Bronchial epithelial cell (primary cell): ENCODE measurements at regions not wholly inside any gene's neighbourhood (a gene's known extent, or its start where the extent isn't known, plus 50 kb on each side); places are given as distances from the start of the nearest gene placed in this dataset.

Source experiments
- DNase-seq: peaks from one replicate; pipeline ENCODE4 v3.0.0-alpha.2; 2010; ENCODE audit warnings: low read depth
- FAIRE-seq: peaks from 2 replicates; lab custom pipeline; 2011; peaks lifted over from hg19 to GRCh38; lab: Jason Lieb, UNC
- H3K27me3 ChIP-seq: 2 replicates; pipeline ENCODE4 v1.5.1; 2011; ENCODE audit warnings: low read length; ENCODE audit not compliant: control insufficient read depth, insufficient read depth
- H3K36me3 ChIP-seq: 2 replicates; pipeline ENCODE4 v1.5.1; 2011; ENCODE audit warnings: low read length; ENCODE audit not compliant: control insufficient read depth, insufficient read depth
- H3K4me3 ChIP-seq: 2 replicates; pipeline ENCODE4 v1.5.1; 2011; ENCODE audit warnings: mild to moderate bottlenecking, low read depth, low read length, control low read depth
- CTCF ChIP-seq: IDR thresholded peaks from 2 replicates; pipeline ENCODE4 v1.5.1; 2011; ENCODE audit warnings: mild to moderate bottlenecking, moderate library complexity, low read length, control low read depth, inconsistent platforms; ENCODE audit not compliant: insufficient read depth, severe bottlenecking

- TF ChIP-seq CTCF = no peak
- no peak for DNase-seq
- no peaks in the 10 kb centered on the region for H3K36me3 ChIP-seq
- H3K4me3 ChIP-seq = no peak overlapping the region
- no peaks in the 10 kb centered on the region for H3K27me3 ChIP-seq
- no peak for FAIRE-seq
Measured at GRCh38 chr13:91232716-91233115, 114.8 kb upstream of the MIR17HG start.

GRCh38 chr13:91233291-91233690 lies 114.2 kb upstream of the MIR17HG start:
- Histone ChIP-seq H3K27me3 (no peaks in the 10 kb centered on the region), H3K36me3 (no peaks in the 10 kb centered on the region), H3K4me3 (no peak overlapping the region)
- FAIRE-seq = no peak
- no peak for DNase-seq
- no peak for TF ChIP-seq CTCF

GRCh38 chr13:91236182-91236581 lies 111.3 kb upstream of the MIR17HG start:
- no peak for TF ChIP-seq CTCF
- H3K36me3 ChIP-seq = no peaks in the 10 kb centered on the region
- FAIRE-seq (no peak), DNase-seq (no peak)
- H3K4me3 ChIP-seq = no peak overlapping the region
- no peaks in the 10 kb centered on the region for H3K27me3 ChIP-seq

- Histone ChIP-seq H3K27me3 (no peaks in the 10 kb centered on the region), H3K4me3 (no peak overlapping the region), H3K36me3 (no peaks in the 10 kb centered on the region)
- no peak for TF ChIP-seq CTCF
- no peak for DNase-seq
- FAIRE-seq = no peak
Measured at GRCh38 chr13:91236921-91237320, 110.6 kb upstream of the MIR17HG start.

- Histone ChIP-seq H3K27me3 (no peaks in the 10 kb centered on the region), H3K4me3 (no peak overlapping the region), H3K36me3 (no peaks in the 10 kb centered on the region)
- DNase-seq (no peak), FAIRE-seq (no peak)
- no peak for TF ChIP-seq CTCF
Measured at GRCh38 chr13:91238036-91238435, 109.5 kb upstream of the MIR17HG start.

- FAIRE-seq (no peak), DNase-seq (no peak)
- no peaks in the 10 kb centered on the region for H3K36me3 ChIP-seq
- H3K4me3 ChIP-seq = no peak overlapping the region
- no peaks in the 10 kb centered on the region for H3K27me3 ChIP-seq
- TF ChIP-seq CTCF = no peak
Measured at GRCh38 chr13:91240341-91240740, 107.1 kb upstream of the MIR17HG start.
